ENCODE measurements at regions not wholly inside any gene's neighbourhood (a gene's known extent, or its start where the extent isn't known, plus 50 kb on each side); places are given as distances from the start of the nearest gene placed in this dataset.

DNA sequence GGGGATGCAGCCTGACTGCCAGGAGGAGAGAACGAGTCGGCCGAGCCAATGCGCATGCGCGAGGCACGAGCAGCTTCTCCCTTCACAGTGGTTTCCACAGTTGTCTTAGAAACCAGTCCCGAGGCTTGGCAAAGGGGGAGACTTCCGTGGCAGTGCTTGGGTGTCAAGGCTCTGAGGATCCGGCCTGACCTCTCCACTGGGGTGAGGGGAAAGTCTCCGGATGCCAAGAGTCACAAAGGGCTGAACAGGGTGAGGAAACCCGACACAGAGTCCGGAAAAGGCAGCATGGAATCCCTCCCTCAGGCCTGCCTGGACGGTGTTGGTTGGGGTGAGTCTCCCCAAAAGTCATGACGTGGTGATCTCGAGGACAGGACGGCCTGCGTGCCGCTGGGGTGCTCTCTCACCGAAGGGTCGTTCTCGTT is 475.5 kb downstream of the SPATA31A7 start:
- Histone ChIP-seq H2AFZ (ENCODE audit: low read depth, low read length) (no peak overlapping the region), H3K4me2 (ENCODE audit: insufficient read depth, low read length) (no peak overlapping the region), H3K9ac (replicated peaks; ENCODE audit: extremely low read depth, insufficient read depth, low read length) (no peak overlapping the region), H3K4me1 (ENCODE audit: control insufficient read depth, extremely low read depth, insufficient read depth, low read length) (no peaks in the 10 kb centered on the region), H3K27me3 (ENCODE audit: control insufficient read depth in 2 of 2, insufficient read depth in 2 of 2, low read length in 2 of 2) (no peaks in the 10 kb centered on the region), H3K9me1 (replicated peaks; ENCODE audit: control insufficient read depth, extremely low read depth, insufficient read depth, low read length) (no peaks in the 10 kb centered on the region), H3K4me3 (replicated peaks in 1 of 3; ENCODE audit: insufficient read depth in 1 of 3, low read depth in 1 of 3, low read length in 3 of 3) (no peak overlapping the region), H3K27ac (ENCODE audit: insufficient read depth, low read depth, low read length) (no peak overlapping the region), H4K20me1 (replicated peaks; ENCODE audit: control insufficient read depth, extremely low read depth, insufficient read depth, low read length) (no peaks in the 10 kb centered on the region), H3K79me2 (ENCODE audit: control insufficient read depth, insufficient read depth, low read length) (no peaks in the 10 kb centered on the region), H3K36me3 (ENCODE audit: control insufficient read depth in 2 of 2, extremely low read depth in 1 of 2, insufficient read depth in 2 of 2, low read length in 2 of 2) (no peaks in the 10 kb centered on the region), H3K9me3 (replicated peaks; ENCODE audit: control insufficient read depth, insufficient read depth, low read length) (peaks cover 2% of the 10 kb centered on the region)
- no TSS peak for BruUV-seq (replicated peaks)
- intact Hi-C loops (cut with micrococcal nuclease) (no loop called here), dilution Hi-C loops (cut with MboI; ENCODE audit: extremely low pct_ligation_motif_present, low sequenced_read_pairs) (no loop called here)
- ChIA-PET CTCF (no interaction called here), POLR2A (no interaction called here)
- DNase-seq (ENCODE audit: low read depth, low spot score) (no peak), FAIRE-seq (no peak)
- no peak for TF ChIP-seq MYC (IDR thresholded peaks at IDR 0.05; ENCODE audit: low read depth, low read length)
- no peak for TF ChIP-seq GATA2 (IDR thresholded peaks at IDR 0.05; ENCODE audit: insufficient read depth, insufficient read length, low read depth, low read length)
- TF ChIP-seq MAX (IDR thresholded peaks at IDR 0.05; ENCODE audit: insufficient read depth, insufficient read length), result no peak
- TF ChIP-seq EZH2 (IDR thresholded peaks at IDR 0.05; ENCODE audit: borderline replicate concordance, low read depth, low read length, severe bottlenecking), result no peak
- no peak for TF ChIP-seq POLR2A (IDR thresholded peaks at IDR 0.05; ENCODE audit: low read depth, low read length)
- TF ChIP-seq FOS (IDR thresholded peaks at IDR 0.05; ENCODE audit: borderline replicate concordance, insufficient read depth, low read length), result no peak
- TF ChIP-seq, protein P1, sequence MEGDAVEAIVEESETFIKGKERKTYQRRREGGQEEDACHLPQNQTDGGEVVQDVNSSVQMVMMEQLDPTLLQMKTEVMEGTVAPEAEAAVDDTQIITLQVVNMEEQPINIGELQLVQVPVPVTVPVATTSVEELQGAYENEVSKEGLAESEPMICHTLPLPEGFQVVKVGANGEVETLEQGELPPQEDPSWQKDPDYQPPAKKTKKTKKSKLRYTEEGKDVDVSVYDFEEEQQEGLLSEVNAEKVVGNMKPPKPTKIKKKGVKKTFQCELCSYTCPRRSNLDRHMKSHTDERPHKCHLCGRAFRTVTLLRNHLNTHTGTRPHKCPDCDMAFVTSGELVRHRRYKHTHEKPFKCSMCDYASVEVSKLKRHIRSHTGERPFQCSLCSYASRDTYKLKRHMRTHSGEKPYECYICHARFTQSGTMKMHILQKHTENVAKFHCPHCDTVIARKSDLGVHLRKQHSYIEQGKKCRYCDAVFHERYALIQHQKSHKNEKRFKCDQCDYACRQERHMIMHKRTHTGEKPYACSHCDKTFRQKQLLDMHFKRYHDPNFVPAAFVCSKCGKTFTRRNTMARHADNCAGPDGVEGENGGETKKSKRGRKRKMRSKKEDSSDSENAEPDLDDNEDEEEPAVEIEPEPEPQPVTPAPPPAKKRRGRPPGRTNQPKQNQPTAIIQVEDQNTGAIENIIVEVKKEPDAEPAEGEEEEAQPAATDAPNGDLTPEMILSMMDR (IDR thresholded peaks at IDR 0.05; ENCODE audit: extremely low read depth in 1 of 2, insufficient read depth in 1 of 2, low read depth in 1 of 2, low read length in 2 of 2), result no peak

DNA sequence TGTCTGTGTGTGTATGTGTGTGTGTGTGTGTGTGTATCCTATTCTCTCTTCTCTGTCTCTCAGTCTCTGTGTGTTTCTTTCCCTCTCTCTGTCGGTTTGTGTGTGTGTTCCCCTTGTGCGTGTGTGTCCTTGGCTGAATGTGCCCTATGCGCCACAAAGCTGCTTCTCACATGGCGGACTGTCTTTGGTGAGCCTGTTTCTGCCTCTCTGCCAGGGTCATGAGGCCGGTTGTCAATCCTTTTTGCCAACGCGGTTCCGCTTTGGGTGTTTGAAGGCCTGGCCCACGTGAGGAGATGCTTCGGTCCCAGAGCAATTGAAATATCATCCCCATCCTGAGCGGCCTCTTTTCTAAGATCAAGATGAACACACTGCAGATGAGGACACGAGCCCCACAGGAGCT is 476.0 kb downstream of the SPATA31A7 start:
- Histone ChIP-seq H3K9me3 (replicated peaks; ENCODE audit: control insufficient read depth, insufficient read depth, low read length) (peaks cover 2% of the 10 kb centered on the region), H3K27me3 (ENCODE audit: control insufficient read depth in 2 of 2, insufficient read depth in 2 of 2, low read length in 2 of 2) (no peaks in the 10 kb centered on the region), H3K4me3 (replicated peaks in 1 of 3; ENCODE audit: insufficient read depth in 1 of 3, low read depth in 1 of 3, low read length in 3 of 3) (no peak overlapping the region), H3K79me2 (ENCODE audit: control insufficient read depth, insufficient read depth, low read length) (no peaks in the 10 kb centered on the region), H4K20me1 (replicated peaks; ENCODE audit: control insufficient read depth, extremely low read depth, insufficient read depth, low read length) (no peaks in the 10 kb centered on the region), H3K4me1 (ENCODE audit: control insufficient read depth, extremely low read depth, insufficient read depth, low read length) (no peaks in the 10 kb centered on the region), H3K4me2 (ENCODE audit: insufficient read depth, low read length) (no peak overlapping the region), H3K27ac (ENCODE audit: insufficient read depth, low read depth, low read length) (no peak overlapping the region), H3K36me3 (ENCODE audit: control insufficient read depth in 2 of 2, extremely low read depth in 1 of 2, insufficient read depth in 2 of 2, low read length in 2 of 2) (no peaks in the 10 kb centered on the region), H3K9me1 (replicated peaks; ENCODE audit: control insufficient read depth, extremely low read depth, insufficient read depth, low read length) (no peaks in the 10 kb centered on the region), H2AFZ (ENCODE audit: low read depth, low read length) (no peak overlapping the region), H3K9ac (replicated peaks; ENCODE audit: extremely low read depth, insufficient read depth, low read length) (no peak overlapping the region)
- no TSS peak for BruUV-seq (replicated peaks)
- TF ChIP-seq POLR2AphosphoS5 (IDR thresholded peaks at IDR 0.05; ENCODE audit: insufficient read depth, low read depth, low read length), result no peak
- no peak for TF ChIP-seq MYC (IDR thresholded peaks at IDR 0.05; ENCODE audit: low read depth, low read length)
- TF ChIP-seq, protein P1 (IDR thresholded peaks at IDR 0.05; ENCODE audit: extremely low read depth in 1 of 2, insufficient read depth in 1 of 2, low read depth in 1 of 2, low read length in 2 of 2), result no peak
- no peak for TF ChIP-seq JUN (IDR thresholded peaks at IDR 0.05; ENCODE audit: borderline replicate concordance, insufficient read depth, insufficient read length, low read depth)
- TF ChIP-seq POLR2A (IDR thresholded peaks at IDR 0.05; ENCODE audit: low read depth, low read length), result no peak
- no peak for TF ChIP-seq FOS (IDR thresholded peaks at IDR 0.05; ENCODE audit: borderline replicate concordance, insufficient read depth, low read length)
- TF ChIP-seq MAX (IDR thresholded peaks at IDR 0.05; ENCODE audit: insufficient read depth, insufficient read length), result no peak
- no peak for TF ChIP-seq GATA2 (IDR thresholded peaks at IDR 0.05; ENCODE audit: insufficient read depth, insufficient read length, low read depth, low read length)
- TF ChIP-seq EZH2 (IDR thresholded peaks at IDR 0.05; ENCODE audit: borderline replicate concordance, low read depth, low read length, severe bottlenecking), result no peak
- DNase-seq (ENCODE audit: low read depth, low spot score) (no peak), FAIRE-seq (no peak)
- dilution Hi-C loops (cut with MboI; ENCODE audit: extremely low pct_ligation_motif_present, low sequenced_read_pairs), result no loop called here
- intact Hi-C loops (cut with micrococcal nuclease), result no loop called here
- CTCF ChIA-PET, result no interaction called here
- POLR2A ChIA-PET, result no interaction called here

Measured in endothelial cell of umbilical vein (primary cell).